SW 1271 (cell line): ENCODE measurements at regions not wholly inside any gene's neighbourhood (a gene's known extent, or its start where the extent isn't known, plus 50 kb on each side); places are given as distances from the start of the nearest gene placed in this dataset.
"Not testable (repeated sequence)": the region's sequence is repeated elsewhere in the genome, so short reads cannot be mapped to it uniquely, and the experiment has no call there.

Experiments
- DNase-seq, 2 experiments: peaks; one replicate each; lab custom pipeline; 2025; lab: John Stamatoyannopoulos, UW

- no peak for DNase-seq
Observed at GRCh38 chr6:164072240-164072666, 657.7 kb downstream of the QKI start.

- DNase-seq, result no peak
Observed at GRCh38 chr6:164069350-164069990, 655.0 kb downstream of the QKI start.

GRCh38 chr6:164068527-164068926 is 654.0 kb downstream of the QKI start:
- no peak for DNase-seq

GRCh38 chr6:164066766-164067165 is 652.2 kb downstream of the QKI start:
- no peak for DNase-seq

GRCh38 chr6:164066335-164066734 is 651.8 kb downstream of the QKI start:
- no peak for DNase-seq

- DNase-seq, result no peak
Observed at GRCh38 chr6:164063346-164063745, 648.8 kb downstream of the QKI start.

GRCh38 chr6:164062872-164063271 is 648.4 kb downstream of the QKI start:
- DNase-seq, result no peak

- no peak for DNase-seq
Observed at GRCh38 chr6:164057876-164058275, 643.4 kb downstream of the QKI start.

GRCh38 chr6:164051427-164051826 is 636.9 kb downstream of the QKI start:
- no peak for DNase-seq

GRCh38 chr6:164049517-164049988 is 635.0 kb downstream of the QKI start:
- DNase-seq, result no peak

- no peak for DNase-seq
Observed at GRCh38 chr6:164048840-164049516, 634.5 kb downstream of the QKI start.

- no peak for DNase-seq
Observed at GRCh38 chr6:164045082-164045481, 630.6 kb downstream of the QKI start.

GRCh38 chr6:164043656-164044055 is 629.1 kb downstream of the QKI start:
- not testable (repeated sequence) for DNase-seq

GRCh38 chr6:164042212-164042611 is 627.7 kb downstream of the QKI start:
- no peak for DNase-seq

GRCh38 chr6:164040994-164041393 is 626.5 kb downstream of the QKI start:
- no peak for DNase-seq

GRCh38 chr6:164039954-164040375 is 625.4 kb downstream of the QKI start:
- no peak for DNase-seq

- DNase-seq, result no peak
Observed at GRCh38 chr6:164037171-164037870, 622.8 kb downstream of the QKI start.

GRCh38 chr6:164035900-164036485 is 621.5 kb downstream of the QKI start:
- DNase-seq, result no peak

- no peak for DNase-seq
Observed at GRCh38 chr6:164034602-164035140, 620.2 kb downstream of the QKI start.

- no peak for DNase-seq
Observed at GRCh38 chr6:164025180-164025579, 610.7 kb downstream of the QKI start.

GRCh38 chr6:164023535-164023934 is 609.0 kb downstream of the QKI start:
- no peak for DNase-seq

- DNase-seq, result no peak
Observed at GRCh38 chr6:164022632-164023031, 608.1 kb downstream of the QKI start.
